ENCODE measurements at regions not wholly inside any gene's neighbourhood (a gene's known extent, or its start where the extent isn't known, plus 50 kb on each side); places are given as distances from the start of the nearest gene placed in this dataset.

DNA sequence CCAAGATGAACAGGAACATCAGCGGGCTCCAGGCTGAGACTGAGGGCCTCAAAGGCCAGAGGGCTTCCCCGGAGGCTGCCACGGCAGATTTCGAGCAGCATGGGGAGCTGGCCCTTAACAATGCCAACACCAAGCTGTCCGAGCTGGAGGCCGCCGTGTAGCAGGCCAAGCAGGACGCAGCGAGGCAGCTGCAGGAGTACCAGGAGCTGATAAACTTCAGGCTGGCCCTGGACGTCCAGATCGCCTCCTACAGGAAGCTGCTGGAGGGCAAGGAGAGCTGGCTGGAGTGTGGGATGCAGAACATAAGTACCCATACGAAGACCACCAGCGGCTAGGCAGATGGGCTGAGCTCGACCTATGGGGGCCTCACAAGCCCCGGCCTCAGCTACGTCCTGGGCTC lies 823.4 kb upstream of the NEGR1 start:
- Mint-ChIP-seq H3K36me3 (ENCODE audit: low read depth) (no peaks in the 10 kb centered on the region), H3K4me3 (no peak overlapping the region), H3K27ac (no peak overlapping the region), H3K4me1 (ENCODE audit: low read depth) (no peaks in the 10 kb centered on the region), H3K9me3 (peaks cover 10% of the 10 kb centered on the region), H3K27me3 (ENCODE audit: low read depth) (no peaks in the 10 kb centered on the region)
- intact Hi-C loops (cut with micrococcal nuclease): no loop called here
- CTCF ChIA-PET: no interaction called here
- no peak for DNase-seq

DNA sequence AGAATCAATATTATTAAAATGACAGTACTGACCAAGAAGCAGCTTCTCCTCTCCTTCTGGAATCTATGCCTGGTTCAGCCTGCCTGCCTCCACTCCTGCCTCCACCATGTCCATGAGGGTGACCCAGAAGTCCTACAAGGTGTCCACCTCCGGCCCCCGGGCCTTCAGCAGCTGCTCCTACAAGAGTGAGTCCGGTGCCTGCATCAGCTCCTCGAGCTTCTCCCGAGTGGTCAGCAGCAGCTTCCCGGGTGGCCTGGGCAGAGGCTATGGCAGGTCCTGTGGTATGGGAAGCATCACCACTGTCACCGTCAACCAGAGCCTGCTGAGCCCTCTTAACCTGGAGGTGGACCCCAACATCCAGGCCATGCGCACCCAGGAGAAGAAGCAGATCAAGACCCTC lies 822.4 kb upstream of the NEGR1 start:
- CTCF ChIA-PET: no interaction called here
- Mint-ChIP-seq H3K27me3 (ENCODE audit: low read depth) (no peaks in the 10 kb centered on the region), H3K36me3 (ENCODE audit: low read depth) (no peaks in the 10 kb centered on the region), H3K9me3 (peaks cover 10% of the 10 kb centered on the region), H3K4me1 (ENCODE audit: low read depth) (no peaks in the 10 kb centered on the region), H3K27ac (no peak overlapping the region), H3K4me3 (no peak overlapping the region)
- intact Hi-C loops (cut with micrococcal nuclease): no loop called here
- DNase-seq: no peak

DNA sequence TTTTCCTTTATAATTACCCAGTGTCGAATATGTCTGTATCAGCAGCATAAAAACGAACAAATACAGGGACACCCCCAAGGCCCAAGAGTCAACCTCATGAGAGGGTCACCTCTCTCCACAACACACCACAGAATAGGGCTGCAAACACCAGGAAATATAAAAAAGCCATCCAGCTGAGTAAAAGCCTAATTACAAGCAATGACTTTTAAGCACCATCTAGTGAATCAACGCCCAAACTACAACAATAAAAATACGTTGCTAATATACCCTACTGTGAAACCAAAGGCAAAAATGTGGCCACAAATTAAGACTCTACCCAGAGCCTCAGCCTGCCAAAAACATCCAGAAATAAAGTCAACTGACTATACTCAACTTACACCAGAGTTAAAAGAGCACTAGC lies 817.9 kb upstream of the NEGR1 start:
- Mint-ChIP-seq H3K36me3 (ENCODE audit: low read depth) (no peaks in the 10 kb centered on the region), H3K27ac (no peak overlapping the region), H3K27me3 (ENCODE audit: low read depth) (no peaks in the 10 kb centered on the region), H3K4me3 (no peak overlapping the region), H3K4me1 (ENCODE audit: low read depth) (no peaks in the 10 kb centered on the region), H3K9me3 (peaks cover 7% of the 10 kb centered on the region)
- no peak for DNase-seq
- CTCF ChIA-PET: no interaction called here
- intact Hi-C loops (cut with micrococcal nuclease): no loop called here

DNA sequence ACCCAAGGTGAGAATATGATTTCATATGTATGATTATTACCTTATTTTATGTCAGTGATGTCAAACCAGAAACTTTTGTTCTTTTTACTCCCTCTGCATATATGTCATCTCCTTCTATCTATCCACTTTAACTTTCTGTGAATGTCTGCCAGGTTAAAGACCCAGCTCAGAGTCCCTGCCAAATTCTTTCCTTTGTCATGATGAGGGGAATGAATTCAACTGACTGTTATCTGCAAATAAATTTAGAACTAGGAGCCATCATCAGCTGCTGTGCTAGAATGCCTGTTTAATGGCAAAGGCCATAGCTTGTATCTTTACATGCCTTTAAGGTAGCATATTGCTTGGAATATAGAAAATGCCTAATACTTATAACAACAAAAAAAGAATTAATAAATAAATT lies 815.6 kb upstream of the NEGR1 start:
- Mint-ChIP-seq H3K36me3 (ENCODE audit: low read depth) (no peaks in the 10 kb centered on the region), H3K27ac (no peak overlapping the region), H3K27me3 (ENCODE audit: low read depth) (no peaks in the 10 kb centered on the region), H3K4me1 (ENCODE audit: low read depth) (no peaks in the 10 kb centered on the region), H3K4me3 (no peak overlapping the region), H3K9me3 (peaks cover 4% of the 10 kb centered on the region)
- intact Hi-C loops (cut with micrococcal nuclease): no loop called here
- CTCF ChIA-PET: no interaction called here
- no peak for DNase-seq

DNA sequence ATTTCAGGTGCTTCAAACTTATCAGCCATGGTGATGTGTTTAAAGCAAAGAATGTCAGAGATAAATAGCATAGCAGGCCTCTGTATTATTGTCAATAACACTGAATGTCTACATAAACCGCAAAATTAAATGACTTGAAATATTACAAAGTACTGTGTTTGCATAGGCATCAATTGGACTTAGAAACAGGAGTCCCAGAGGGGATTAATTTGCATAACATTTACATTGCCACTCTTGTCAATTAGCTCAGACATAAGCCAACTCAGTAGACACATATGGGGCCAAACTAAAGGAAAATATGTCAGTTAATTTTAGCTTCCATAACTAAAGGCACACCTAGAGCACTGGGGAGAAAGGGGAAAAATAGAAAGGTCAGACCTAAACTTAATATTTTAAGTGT lies 814.5 kb upstream of the NEGR1 start:
- H3K27ac Mint-ChIP-seq: no peak overlapping the region
- CTCF ChIA-PET: interaction anchor here (0.6 kb wide), 2 partner anchors 22 to 1639 kb away, joined by 3 read pairs; no protein-coding TSS in a partner anchor
- DNase-seq: no peak
- intact Hi-C loops (cut with micrococcal nuclease): no loop called here
- peaks cover 4% of the 10 kb centered on the region for H3K9me3 Mint-ChIP-seq
- H3K27me3 Mint-ChIP-seq (ENCODE audit: low read depth): no peaks in the 10 kb centered on the region
- no peaks in the 10 kb centered on the region for H3K36me3 Mint-ChIP-seq (ENCODE audit: low read depth)
- H3K4me1 Mint-ChIP-seq (ENCODE audit: low read depth): no peaks in the 10 kb centered on the region
- H3K4me3 Mint-ChIP-seq: no peak overlapping the region

DNA sequence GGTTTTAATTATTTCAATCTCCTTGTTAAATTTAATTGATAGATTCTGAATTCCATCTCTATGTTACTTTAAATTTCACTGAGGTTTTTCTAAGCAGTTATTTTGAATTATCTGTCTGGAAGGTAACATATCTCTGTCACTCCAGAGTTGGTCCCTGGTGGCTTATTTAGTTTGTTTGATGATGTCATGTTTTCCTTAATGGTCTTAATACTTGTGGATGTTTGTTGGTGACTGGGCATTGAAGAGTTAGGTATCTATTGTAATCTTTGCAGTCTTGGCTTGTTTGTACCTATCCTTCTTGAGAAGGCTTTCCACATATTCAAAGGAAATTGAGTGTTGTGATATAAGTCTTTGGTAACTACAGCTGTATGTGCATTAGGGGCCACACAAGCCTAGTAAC lies 810.0 kb upstream of the NEGR1 start:
- no peak overlapping the region for H3K27ac Mint-ChIP-seq
- CTCF ChIA-PET: no interaction called here
- no peak overlapping the region for H3K4me3 Mint-ChIP-seq
- peaks cover 5% of the 10 kb centered on the region for H3K9me3 Mint-ChIP-seq
- intact Hi-C loops (cut with micrococcal nuclease): no loop called here
- H3K36me3 Mint-ChIP-seq (ENCODE audit: low read depth): no peaks in the 10 kb centered on the region
- H3K27me3 Mint-ChIP-seq (ENCODE audit: low read depth): no peaks in the 10 kb centered on the region
- no peaks in the 10 kb centered on the region for H3K4me1 Mint-ChIP-seq (ENCODE audit: low read depth)
- no peak for DNase-seq

DNA sequence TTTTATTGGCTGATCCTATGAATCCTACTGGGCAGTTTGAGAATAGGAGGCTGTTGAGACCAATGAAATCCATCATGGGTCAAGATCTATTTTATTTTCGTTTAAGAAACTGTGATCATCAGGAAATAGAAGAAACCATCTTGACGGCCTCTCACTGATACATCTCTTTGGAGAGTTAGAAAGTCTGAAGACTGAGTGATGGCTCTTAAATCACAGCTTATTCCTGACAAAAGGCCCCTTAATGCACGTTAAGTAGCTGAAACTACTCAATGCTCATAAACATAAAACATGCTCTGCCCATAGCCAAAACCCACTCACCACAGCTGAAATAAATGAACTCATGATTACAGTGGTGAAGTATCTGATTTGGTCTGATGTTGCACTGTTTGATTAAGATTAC lies 784.5 kb upstream of the NEGR1 start:
- intact Hi-C loops (cut with micrococcal nuclease): no loop called here
- H3K27me3 Mint-ChIP-seq (ENCODE audit: low read depth): no peaks in the 10 kb centered on the region
- H3K9me3 Mint-ChIP-seq: peaks cover 5% of the 10 kb centered on the region
- no peak for DNase-seq
- H3K36me3 Mint-ChIP-seq (ENCODE audit: low read depth): no peaks in the 10 kb centered on the region
- H3K27ac Mint-ChIP-seq: no peak overlapping the region
- no peak overlapping the region for H3K4me3 Mint-ChIP-seq
- CTCF ChIA-PET: no interaction called here
- no peaks in the 10 kb centered on the region for H3K4me1 Mint-ChIP-seq (ENCODE audit: low read depth)

DNA sequence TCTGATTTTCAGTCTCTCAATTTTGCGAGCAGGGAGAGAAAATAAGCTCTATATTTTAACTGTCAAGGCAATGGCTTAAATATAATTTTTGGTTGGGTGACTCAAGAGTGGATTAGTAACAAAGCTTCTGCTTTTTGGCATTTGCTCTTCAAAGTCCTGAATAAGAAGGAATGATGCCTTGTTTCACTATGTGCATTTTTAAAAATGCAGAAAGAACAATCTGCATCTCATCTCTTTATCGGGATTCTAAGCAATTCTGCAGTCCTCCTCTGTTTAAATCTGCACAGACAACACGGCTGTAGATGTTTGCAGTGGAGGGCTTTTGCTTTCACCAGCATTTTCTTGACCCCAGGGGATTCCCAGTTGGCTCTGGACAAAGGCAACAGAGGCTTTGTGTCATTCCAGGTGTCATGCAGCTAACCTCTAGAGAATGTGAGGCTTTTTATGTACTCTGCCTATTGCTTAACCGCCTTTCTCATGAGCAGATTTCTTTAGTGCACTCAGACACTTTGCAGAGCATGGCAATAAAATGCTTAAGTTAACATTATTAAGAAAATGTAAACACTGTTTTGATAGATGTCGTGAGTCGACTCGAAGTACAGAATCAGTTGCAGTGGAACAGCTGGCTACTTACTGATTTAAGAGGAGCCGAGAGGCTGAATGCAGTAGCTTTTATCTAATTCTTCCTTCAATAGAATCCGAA lies 783.2 kb upstream of the NEGR1 start:
- Mint-ChIP-seq H3K36me3 (ENCODE audit: low read depth) (no peaks in the 10 kb centered on the region), H3K27me3 (ENCODE audit: low read depth) (no peaks in the 10 kb centered on the region), H3K4me3 (no peak overlapping the region), H3K9me3 (peaks cover 10% of the 10 kb centered on the region), H3K27ac (no peak overlapping the region), H3K4me1 (ENCODE audit: low read depth) (no peaks in the 10 kb centered on the region)
- CTCF ChIA-PET: no interaction called here
- intact Hi-C loops (cut with micrococcal nuclease): no loop called here
- DNase-seq: no peak

DNA sequence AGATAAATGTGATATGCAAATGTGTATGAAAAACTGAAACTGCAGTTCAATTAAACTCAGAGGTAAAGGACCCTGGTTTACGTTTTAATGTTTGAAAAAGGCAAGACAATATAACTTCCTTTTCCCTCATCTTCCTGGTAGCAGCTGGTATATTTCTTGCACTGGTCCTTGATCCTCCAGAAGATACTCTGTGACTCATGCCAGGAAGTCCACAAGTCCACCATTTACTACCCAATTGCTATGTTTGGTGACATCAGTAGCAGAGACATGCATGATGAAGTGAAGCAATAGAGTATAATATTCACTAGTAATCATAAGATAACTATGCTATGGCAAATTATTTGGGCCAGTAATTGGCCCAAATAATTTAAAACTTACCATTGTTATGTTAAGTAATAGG lies 774.5 kb upstream of the NEGR1 start:
- H3K9me3 Mint-ChIP-seq: peaks cover 13% of the 10 kb centered on the region
- no peak overlapping the region for H3K27ac Mint-ChIP-seq
- no peaks in the 10 kb centered on the region for H3K27me3 Mint-ChIP-seq (ENCODE audit: low read depth)
- DNase-seq: no peak
- intact Hi-C loops (cut with micrococcal nuclease): no loop called here
- H3K4me3 Mint-ChIP-seq: no peak overlapping the region
- no peaks in the 10 kb centered on the region for H3K36me3 Mint-ChIP-seq (ENCODE audit: low read depth)
- H3K4me1 Mint-ChIP-seq (ENCODE audit: low read depth): no peaks in the 10 kb centered on the region
- CTCF ChIA-PET: no interaction called here

DNA sequence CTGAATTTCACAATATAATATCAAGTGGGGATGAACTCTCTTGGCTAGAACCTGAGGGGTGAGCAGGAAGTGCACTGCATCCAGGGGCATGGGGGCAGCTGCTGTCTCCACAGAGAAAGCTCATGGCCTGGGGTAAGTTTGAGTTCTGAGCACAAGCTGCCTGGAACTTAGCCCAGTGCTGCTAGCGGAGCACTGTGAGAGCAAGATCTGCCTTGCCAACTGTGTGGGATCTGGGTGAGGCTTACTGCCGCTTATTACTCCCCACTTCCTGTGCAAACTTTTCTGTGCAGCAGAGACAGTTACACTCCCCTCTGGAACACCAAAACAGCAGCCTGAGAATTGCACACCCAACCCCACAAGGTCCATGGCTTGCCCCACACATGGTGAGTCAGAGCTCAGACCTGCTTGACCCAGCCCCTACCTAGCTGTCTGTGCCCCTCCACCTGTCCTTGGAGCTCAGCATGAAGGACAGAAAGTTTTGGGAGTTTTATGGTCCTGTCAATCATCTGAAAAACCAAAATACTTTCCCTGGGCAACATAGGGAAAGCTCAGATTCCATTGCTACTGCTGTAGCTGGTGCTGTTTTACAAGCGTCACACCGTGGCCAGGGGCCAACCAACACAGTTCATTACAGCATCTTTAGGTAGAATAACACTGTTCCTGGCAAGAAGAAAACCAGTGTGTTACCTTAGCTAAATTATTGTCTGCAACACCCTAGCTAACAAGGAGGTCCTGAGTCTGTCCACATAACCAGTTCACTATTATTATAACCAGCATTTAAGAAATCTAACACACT lies 762.1 kb upstream of the NEGR1 start:
- Mint-ChIP-seq H3K27ac (no peak overlapping the region), H3K4me1 (ENCODE audit: low read depth) (no peaks in the 10 kb centered on the region), H3K4me3 (no peak overlapping the region), H3K9me3 (no peaks in the 10 kb centered on the region), H3K36me3 (ENCODE audit: low read depth) (no peaks in the 10 kb centered on the region), H3K27me3 (ENCODE audit: low read depth) (no peaks in the 10 kb centered on the region)
- no peak for DNase-seq
- CTCF ChIA-PET: no interaction called here
- intact Hi-C loops (cut with micrococcal nuclease): no loop called here

DNA sequence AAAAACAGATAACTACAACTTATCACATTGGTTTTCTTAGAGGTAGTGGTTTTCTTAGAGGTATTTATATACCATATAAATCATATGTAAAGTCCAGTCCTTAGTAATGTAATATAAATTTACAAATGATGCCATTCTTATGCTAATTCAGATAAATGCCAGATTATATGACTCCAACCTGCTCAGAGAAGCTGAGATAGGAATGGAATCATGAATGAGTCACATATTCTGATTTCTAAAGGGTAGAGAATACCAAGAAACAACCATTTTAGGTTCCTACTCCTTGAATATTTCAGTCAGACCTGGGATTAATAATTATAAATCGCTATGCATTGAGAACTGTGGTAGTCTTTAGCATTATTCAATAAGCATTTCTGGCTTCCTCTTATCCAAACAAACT lies 760.1 kb upstream of the NEGR1 start:
- CTCF ChIA-PET: no interaction called here
- H3K9me3 Mint-ChIP-seq: no peaks in the 10 kb centered on the region

DNA sequence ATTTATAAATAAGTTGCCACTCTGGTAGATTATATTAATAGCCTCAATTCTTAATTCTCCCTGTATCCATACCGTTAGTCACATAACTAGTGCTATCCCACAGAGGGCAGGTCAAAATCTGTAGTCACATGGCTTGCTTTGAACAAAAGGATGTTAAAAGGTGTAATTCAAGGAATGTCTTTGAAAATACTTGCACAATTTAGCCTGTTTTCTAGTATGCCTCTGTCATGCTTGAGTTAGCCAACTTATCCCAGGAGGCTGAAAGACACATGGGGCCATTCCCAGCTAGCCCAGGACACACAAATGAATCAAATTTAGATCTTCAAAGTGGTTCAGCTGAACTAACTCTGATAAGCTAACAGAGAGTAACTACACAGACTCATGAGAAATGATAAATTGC lies 758.5 kb upstream of the NEGR1 start:
- DNase-seq: no peak
- H3K36me3 Mint-ChIP-seq (ENCODE audit: low read depth): no peaks in the 10 kb centered on the region
- H3K27me3 Mint-ChIP-seq (ENCODE audit: low read depth): no peaks in the 10 kb centered on the region
- no peaks in the 10 kb centered on the region for H3K4me1 Mint-ChIP-seq (ENCODE audit: low read depth)
- CTCF ChIA-PET: interaction anchor here (1.3 kb wide), 1 partner anchor 27 kb away, joined by 3 read pairs; no protein-coding TSS in a partner anchor
- no peak overlapping the region for H3K4me3 Mint-ChIP-seq
- intact Hi-C loops (cut with micrococcal nuclease): no loop called here
- H3K9me3 Mint-ChIP-seq: no peaks in the 10 kb centered on the region
- no peak overlapping the region for H3K27ac Mint-ChIP-seq

More for the DNA sequence above, 760.1 kb upstream of the NEGR1 start:
- Mint-ChIP-seq H3K27ac (no peak overlapping the region), H3K36me3 (ENCODE audit: low read depth) (no peaks in the 10 kb centered on the region), H3K4me3 (no peak overlapping the region), H3K4me1 (ENCODE audit: low read depth) (no peaks in the 10 kb centered on the region), H3K27me3 (ENCODE audit: low read depth) (no peaks in the 10 kb centered on the region)
- intact Hi-C loops (cut with micrococcal nuclease): no loop called here
- no peak for DNase-seq

DNA sequence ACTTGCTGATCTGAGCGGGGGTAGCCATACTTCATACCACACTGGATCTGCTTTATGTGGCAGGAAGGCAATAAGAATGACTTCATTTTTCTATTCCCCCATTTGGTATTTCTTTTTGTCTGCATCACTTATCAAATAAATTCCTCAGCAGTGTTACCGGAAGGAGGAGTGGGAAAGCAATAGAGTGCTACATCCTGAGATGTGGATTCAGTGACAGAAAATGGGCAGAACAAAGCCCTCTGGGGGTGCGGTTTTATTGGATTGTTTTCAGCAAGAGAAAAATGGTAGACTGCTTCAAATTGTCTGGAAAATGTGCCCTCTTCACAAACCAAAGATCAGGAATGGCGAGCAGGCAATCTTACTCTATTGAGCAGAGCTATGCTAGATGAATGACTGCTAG lies 751.9 kb upstream of the NEGR1 start:
- Mint-ChIP-seq H3K27me3 (ENCODE audit: low read depth) (no peaks in the 10 kb centered on the region), H3K4me3 (no peak overlapping the region), H3K27ac (no peak overlapping the region), H3K4me1 (ENCODE audit: low read depth) (no peaks in the 10 kb centered on the region), H3K9me3 (no peaks in the 10 kb centered on the region), H3K36me3 (ENCODE audit: low read depth) (no peaks in the 10 kb centered on the region)
- DNase-seq: no peak
- CTCF ChIA-PET: no interaction called here
- intact Hi-C loops (cut with micrococcal nuclease): no loop called here

All from activated naive CD4-positive, alpha-beta T cell treated with anti-CD3 and anti-CD28 coated beads for 36 hours (primary cell).